ENCODE measurements at regions not wholly inside any gene's neighbourhood (a gene's known extent, or its start where the extent isn't known, plus 50 kb on each side); places are given as distances from the start of the nearest gene placed in this dataset.

- TF ChIP-seq CTCF (optimal IDR thresholded peaks at IDR 0.05 in 1 of 3, IDR thresholded peaks at IDR 0.05 in 1 of 3, conservative IDR thresholded peaks at IDR 0.05 in 1 of 3; ENCODE audit: extremely low read depth in 1 of 3, insufficient read depth in 2 of 3, low read length in 3 of 3) (no peak), EZH2 (IDR thresholded peaks at IDR 0.05; ENCODE audit: low read length) (no peak)
Measured at GRCh38 chr16:47965439-47965838, 190.4 kb downstream of the ABCC12 start.
